HG03565 (cell line): ENCODE measurements at regions not wholly inside any gene's neighbourhood (a gene's known extent, or its start where the extent isn't known, plus 50 kb on each side); places are given as distances from the start of the nearest gene placed in this dataset.

Experiments
- ATAC-seq: cut with Tn5 transposase; IDR thresholded peaks from one replicate; pipeline ENCODE4 v1.9.1; 2021; ENCODE audit warnings: mild to moderate bottlenecking, moderate library complexity; ENCODE audit not compliant: unreplicated experiment

- no peak for ATAC-seq
Measured at GRCh38 chr6:141593311-141593710, 539.4 kb upstream of the GJE1 start.

GRCh38 chr6:141587482-141588266, 545.1 kb upstream of the GJE1 start:
- no peak for ATAC-seq

GRCh38 chr6:141580988-141581552, 551.7 kb upstream of the GJE1 start:
- ATAC-seq: no peak

- no peak for ATAC-seq
Measured at GRCh38 chr6:141580131-141580530, 552.6 kb upstream of the GJE1 start.

- ATAC-seq: no peak
Measured at GRCh38 chr6:141576751-141577150, 556.0 kb upstream of the GJE1 start.

- peak; percentile 87 for ATAC-seq
Measured at GRCh38 chr6:141562851-141563763, 569.6 kb upstream of the GJE1 start.

GRCh38 chr6:141562186-141562811, 570.4 kb upstream of the GJE1 start:
- no peak for ATAC-seq

GRCh38 chr6:141561154-141561553, 571.6 kb upstream of the GJE1 start:
- no peak for ATAC-seq

GRCh38 chr6:141552463-141552862, 580.3 kb upstream of the GJE1 start:
- peak; percentile 85 for ATAC-seq

- no peak for ATAC-seq
Measured at GRCh38 chr6:141552031-141552430, 580.7 kb upstream of the GJE1 start.

- ATAC-seq: no peak
Measured at GRCh38 chr6:141551318-141551717, 581.4 kb upstream of the GJE1 start.

GRCh38 chr6:141550471-141550870, 582.3 kb upstream of the GJE1 start:
- ATAC-seq: no peak

- no peak for ATAC-seq
Measured at GRCh38 chr6:141548966-141549365, 583.8 kb upstream of the GJE1 start.

- ATAC-seq: no peak
Measured at GRCh38 chr6:141541581-141542324, 591.0 kb upstream of the GJE1 start.

GRCh38 chr6:141540207-141540606, 592.5 kb upstream of the GJE1 start:
- ATAC-seq: no peak

GRCh38 chr6:141539617-141540016, 593.1 kb upstream of the GJE1 start:
- no peak for ATAC-seq

GRCh38 chr6:141532211-141532610, 600.5 kb upstream of the GJE1 start:
- no peak for ATAC-seq

GRCh38 chr6:141531040-141531439, 601.7 kb upstream of the GJE1 start:
- no peak for ATAC-seq

- no peak for ATAC-seq
Measured at GRCh38 chr6:141528596-141528995, 604.1 kb upstream of the GJE1 start.

GRCh38 chr6:141526985-141527384, 605.7 kb upstream of the GJE1 start:
- no peak for ATAC-seq
